Fibroblast of skin of left biceps (primary cell): ENCODE measurements at regions not wholly inside any gene's neighbourhood (a gene's known extent, or its start where the extent isn't known, plus 50 kb on each side); places are given as distances from the start of the nearest gene placed in this dataset.

Experiments used
- DNase-seq, 2 experiments: peaks; one replicate each; pipeline ENCODE4 v3.0.0-alpha.2; 2013; ENCODE audit warnings: low read depth in 2 of 2

GRCh38 chr2:13102397-13103063, 385.8 kb downstream of the TRIB2 start:
- DNase-seq, result no peak

GRCh38 chr2:13103151-13103550, 386.4 kb downstream of the TRIB2 start:
- DNase-seq, result no peak

- no peak for DNase-seq
These were observed 387.2 kb downstream of the TRIB2 start for GRCh38 chr2:13103778-13104493.

- no peak for DNase-seq
These were observed 388.0 kb downstream of the TRIB2 start for GRCh38 chr2:13104723-13105122.

GRCh38 chr2:13106302-13106701, 389.6 kb downstream of the TRIB2 start:
- no peak for DNase-seq

GRCh38 chr2:13109516-13109915, 392.8 kb downstream of the TRIB2 start:
- DNase-seq, result no peak

GRCh38 chr2:13110825-13111224, 394.1 kb downstream of the TRIB2 start:
- DNase-seq, result no peak

GRCh38 chr2:13113002-13113401, 396.3 kb downstream of the TRIB2 start:
- no peak for DNase-seq

- no peak for DNase-seq
These were observed 397.7 kb downstream of the TRIB2 start for GRCh38 chr2:13114391-13114790.

GRCh38 chr2:13115643-13116042, 398.9 kb downstream of the TRIB2 start:
- DNase-seq, result no peak

- DNase-seq, result no peak
These were observed 404.4 kb downstream of the TRIB2 start for GRCh38 chr2:13121096-13121495.

GRCh38 chr2:13128139-13128538, 411.4 kb downstream of the TRIB2 start:
- no peak for DNase-seq

GRCh38 chr2:13135369-13135768, 418.6 kb downstream of the TRIB2 start:
- DNase-seq, result no peak

GRCh38 chr2:13135856-13136255, 419.1 kb downstream of the TRIB2 start:
- no peak for DNase-seq

- DNase-seq, result no peak
These were observed 420.9 kb downstream of the TRIB2 start for GRCh38 chr2:13137679-13138078.

- no peak for DNase-seq
These were observed 424.6 kb downstream of the TRIB2 start for GRCh38 chr2:13141315-13141714.

- no peak for DNase-seq
These were observed 426.7 kb downstream of the TRIB2 start for GRCh38 chr2:13143451-13143850.

GRCh38 chr2:13156916-13157315, 440.2 kb downstream of the TRIB2 start:
- DNase-seq, result no peak

- DNase-seq, result no peak
These were observed 441.7 kb downstream of the TRIB2 start for GRCh38 chr2:13158466-13158865.

- no peak for DNase-seq
These were observed 464.0 kb downstream of the TRIB2 start for GRCh38 chr2:13180729-13181128.

GRCh38 chr2:13193075-13193474, 476.3 kb downstream of the TRIB2 start:
- DNase-seq, result no peak

GRCh38 chr2:13193900-13194299, 477.2 kb downstream of the TRIB2 start:
- no peak for DNase-seq

- DNase-seq, result no peak
These were observed 478.5 kb downstream of the TRIB2 start for GRCh38 chr2:13195270-13195669.

- DNase-seq, result no peak
These were observed 480.5 kb downstream of the TRIB2 start for GRCh38 chr2:13197248-13197647.
